ENCODE measurements at regions not wholly inside any gene's neighbourhood (a gene's known extent, or its start where the extent isn't known, plus 50 kb on each side); places are given as distances from the start of the nearest gene placed in this dataset.
"Not testable (repeated sequence)": the region's sequence is repeated elsewhere in the genome, so short reads cannot be mapped to it uniquely, and the experiment has no call there.

GRCh38 chr10:23918839-23919238, 290.1 kb upstream of the KIAA1217 start:
- DNase-seq (no peak), ATAC-seq (no peak)
- Histone ChIP-seq H3K4me3 (no peak overlapping the region), H3K27me3 (no peaks in the 10 kb centered on the region), H3K36me3 (no peaks in the 10 kb centered on the region), H3K4me1 (no peaks in the 10 kb centered on the region), H3K27ac (no peak overlapping the region), H3K9me3 (no peaks in the 10 kb centered on the region)
- TF ChIP-seq POLR2A (IDR thresholded peaks at IDR 0.05) (no peak), CTCF (IDR thresholded peaks at IDR 0.05) (no peak)
- intact Hi-C loops (cut with DNase I): no loop called here

- WGBS (ENCODE audit: insufficient coverage, low coverage, low lambda C conversion rate, missing lambda C conversion rate): 52% methylated on average over 8 of the region's 8 CpGs
- TF ChIP-seq CTCF (IDR thresholded peaks at IDR 0.05) (no peak), POLR2A (IDR thresholded peaks at IDR 0.05) (no peak)
- Histone ChIP-seq H3K36me3 (no peaks in the 10 kb centered on the region), H3K4me1 (no peaks in the 10 kb centered on the region), H3K4me3 (no peak overlapping the region), H3K27ac (no peak overlapping the region), H3K27me3 (no peaks in the 10 kb centered on the region), H3K9me3 (no peaks in the 10 kb centered on the region)
- intact Hi-C loops (cut with DNase I): no loop called here
- ATAC-seq (no peak), DNase-seq (no peak)
Measured at GRCh38 chr10:23927576-23928325, 281.2 kb upstream of the KIAA1217 start.

- H3K36me3 ChIP-seq; H3K4me3 ChIP-seq; H3K9me3 ChIP-seq; ATAC-seq; H3K27me3 ChIP-seq; H3K4me1 ChIP-seq; H3K27ac ChIP-seq; DNase-seq; intact Hi-C loops (cut with DNase I): not testable (repeated sequence)
- 37% methylated on average over 3 of the region's 3 CpGs for WGBS (ENCODE audit: insufficient coverage, low coverage, low lambda C conversion rate, missing lambda C conversion rate)
Measured at GRCh38 chr10:23934023-23934422, 274.9 kb upstream of the KIAA1217 start.

GRCh38 chr10:23945845-23946244, 263.1 kb upstream of the KIAA1217 start:
- Histone ChIP-seq H3K9me3 (no peaks in the 10 kb centered on the region), H3K36me3 (no peaks in the 10 kb centered on the region), H3K27me3 (no peaks in the 10 kb centered on the region), H3K4me1 (no peaks in the 10 kb centered on the region), H3K27ac (no peak overlapping the region), H3K4me3 (no peak overlapping the region)
- 34% methylated on average over 2 of the region's 2 CpGs for WGBS (ENCODE audit: insufficient coverage, low coverage, low lambda C conversion rate, missing lambda C conversion rate)
- no peak for TF ChIP-seq POLR2A (IDR thresholded peaks at IDR 0.05)
- no peak for TF ChIP-seq CTCF (IDR thresholded peaks at IDR 0.05)
- no peak for DNase-seq
- ATAC-seq: no peak
- intact Hi-C loops (cut with DNase I): no loop called here

GRCh38 chr10:23951841-23952240, 257.1 kb upstream of the KIAA1217 start:
- H3K9me3 ChIP-seq: no peaks in the 10 kb centered on the region
- no peaks in the 10 kb centered on the region for H3K36me3 ChIP-seq
- intact Hi-C loops (cut with DNase I): no loop called here
- H3K4me3 ChIP-seq: no peak overlapping the region
- ATAC-seq (no peak), DNase-seq (no peak)
- TF ChIP-seq CTCF (IDR thresholded peaks at IDR 0.05): no peak
- no peak for TF ChIP-seq POLR2A (IDR thresholded peaks at IDR 0.05)
- no peaks in the 10 kb centered on the region for H3K4me1 ChIP-seq
- no peaks in the 10 kb centered on the region for H3K27me3 ChIP-seq
- no peak overlapping the region for H3K27ac ChIP-seq
- 75% methylated on average over 6 of the region's 6 CpGs for WGBS (ENCODE audit: insufficient coverage, low coverage, low lambda C conversion rate, missing lambda C conversion rate)
